MM.1S (cell line): ENCODE measurements at regions not wholly inside any gene's neighbourhood (a gene's known extent, or its start where the extent isn't known, plus 50 kb on each side); places are given as distances from the start of the nearest gene placed in this dataset.

Source experiments
- CTCF ChIP-seq: fragments of 300-600 bp; sonication (generic); IDR thresholded peaks from 2 replicates; pipeline ENCODE4 v1.5.1; 2016; ENCODE audit warnings: antibody characterized with exemption, low read length, mixed read lengths
- EZH2 ChIP-seq: fragments of 300-600 bp; sonication (generic); optimal IDR thresholded peaks from 2 replicates; pipeline ENCODE3; 2017; ENCODE audit warnings: low read depth, mild to moderate bottlenecking, antibody characterized with exemption, low read length, mixed read lengths

- TF ChIP-seq CTCF (no peak), EZH2 (no peak)
Observed at GRCh38 chr6:41405941-41406727, 70.7 kb downstream of the NCR2 start.
